ENCODE measurements at regions not wholly inside any gene's neighbourhood (a gene's known extent, or its start where the extent isn't known, plus 50 kb on each side); places are given as distances from the start of the nearest gene placed in this dataset.

DNA sequence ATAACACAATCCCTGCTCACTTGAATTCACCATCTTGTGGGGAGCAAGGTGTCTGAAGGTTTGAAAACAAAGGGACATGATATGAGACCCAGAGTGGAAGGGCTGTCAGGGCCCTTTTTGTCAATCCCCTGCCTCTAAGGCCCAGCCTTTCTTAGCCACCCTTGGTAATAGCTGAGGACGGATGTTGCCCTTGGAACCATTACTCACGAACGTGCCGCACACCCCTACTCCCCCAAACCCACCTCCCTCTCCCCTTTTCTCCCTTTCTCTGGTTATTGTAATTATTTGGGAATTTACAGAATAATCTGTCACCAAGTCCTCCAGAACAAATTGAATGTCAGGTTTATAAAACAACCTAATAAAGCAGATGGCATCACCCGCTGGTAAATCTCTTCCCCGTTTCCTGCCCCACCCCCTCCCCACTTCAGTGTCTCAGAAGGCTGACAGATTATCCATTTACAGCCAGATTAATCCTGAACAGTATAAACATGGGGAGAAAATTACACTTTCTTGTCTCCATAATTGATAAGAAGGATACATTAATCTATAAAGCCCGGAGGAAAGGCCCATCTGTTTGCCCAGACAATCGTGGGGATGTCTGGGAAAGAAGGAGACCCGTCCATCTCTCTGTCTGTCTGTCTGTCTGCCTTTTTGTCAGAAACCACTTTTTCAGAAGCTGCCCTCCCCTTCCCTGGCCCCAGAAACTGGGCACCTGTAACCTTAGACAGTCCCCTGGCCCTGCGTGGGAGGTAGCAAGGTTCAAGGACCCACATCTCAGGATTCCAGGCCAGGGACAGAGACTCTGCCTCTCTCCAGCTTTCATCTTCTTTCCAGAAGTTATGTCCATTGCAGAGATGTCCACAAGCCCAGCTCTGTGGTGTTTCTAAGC is 60.6 kb upstream of the CD34 start:
- no peak for FAIRE-seq

DNA sequence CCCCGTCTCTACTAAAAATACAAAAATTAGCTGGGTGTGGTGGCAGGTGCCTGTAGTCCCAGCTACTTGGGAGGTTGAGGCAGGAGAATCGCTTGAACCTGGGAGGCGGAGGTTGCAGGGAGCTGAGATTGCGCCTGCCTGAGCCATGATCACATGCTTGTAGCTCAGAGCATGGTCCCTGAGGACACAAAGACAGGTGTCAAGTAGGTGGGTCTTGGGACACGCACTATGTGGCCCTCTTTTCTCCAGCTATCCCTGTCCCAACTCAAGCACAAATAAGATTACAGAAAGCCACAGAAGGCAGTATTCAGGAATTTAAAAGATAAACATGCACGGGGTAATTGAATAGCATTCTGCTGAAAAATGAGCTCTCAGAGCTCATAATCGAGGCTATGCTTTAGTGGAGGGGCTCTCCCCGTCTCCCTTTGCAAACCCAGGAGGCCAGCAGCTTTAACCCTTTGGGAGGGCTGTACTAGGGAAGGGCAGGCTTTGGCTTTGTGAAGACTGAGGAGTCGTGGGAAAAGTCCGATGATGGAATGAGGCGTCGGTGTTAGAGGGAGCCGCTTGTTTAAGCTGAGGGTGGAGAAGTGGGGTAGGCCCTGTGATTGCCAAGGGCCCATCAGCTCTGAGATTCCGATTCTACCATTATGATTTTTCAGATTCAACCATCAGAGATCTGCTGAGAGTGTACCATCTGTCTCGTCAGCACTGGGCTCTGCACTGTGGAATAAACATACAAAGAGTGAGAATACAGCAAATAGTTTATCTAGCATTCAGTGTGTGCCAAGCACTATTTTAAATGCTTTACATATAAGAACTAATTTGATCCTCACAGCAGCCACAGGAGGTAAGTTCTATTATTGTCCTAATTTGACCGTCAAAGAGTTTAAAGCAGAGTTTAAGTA is 59.7 kb upstream of the CD34 start:
- FAIRE-seq = no peak
- DNase-seq (ENCODE audit: insufficient read length, low spot score) = no peak
- no peak for TF ChIP-seq POLR2A (IDR thresholded peaks at IDR 0.05; ENCODE audit: low read depth, low read length)

More for the DNA sequence above, 60.6 kb upstream of the CD34 start:
- no peak for DNase-seq (ENCODE audit: insufficient read length, low spot score)
- no peak for TF ChIP-seq POLR2A (IDR thresholded peaks at IDR 0.05; ENCODE audit: low read depth, low read length)

DNA sequence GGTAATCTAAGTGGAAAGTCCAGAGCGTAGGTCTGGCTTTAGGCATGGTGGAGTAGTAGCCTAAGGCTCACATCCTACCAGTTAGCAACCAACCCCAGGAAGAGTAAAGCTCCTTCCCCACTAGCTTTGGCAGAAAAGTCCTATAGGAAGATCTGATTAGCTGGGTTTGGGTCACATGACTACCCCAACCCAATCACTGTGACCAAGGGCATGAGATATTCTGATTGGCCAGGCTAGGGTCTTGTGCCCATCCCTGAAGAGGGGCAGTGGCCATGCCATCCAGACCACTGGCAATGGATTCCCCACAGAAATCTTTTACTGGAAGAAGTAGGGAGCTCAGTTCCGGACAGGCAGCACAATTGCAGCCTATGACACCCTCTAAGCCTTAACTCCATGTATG is 58.6 kb upstream of the CD34 start:
- DNase-seq (ENCODE audit: insufficient read length, low spot score) = no peak
- no peak for TF ChIP-seq POLR2A (IDR thresholded peaks at IDR 0.05; ENCODE audit: low read depth, low read length)
- no peak for FAIRE-seq

DNA sequence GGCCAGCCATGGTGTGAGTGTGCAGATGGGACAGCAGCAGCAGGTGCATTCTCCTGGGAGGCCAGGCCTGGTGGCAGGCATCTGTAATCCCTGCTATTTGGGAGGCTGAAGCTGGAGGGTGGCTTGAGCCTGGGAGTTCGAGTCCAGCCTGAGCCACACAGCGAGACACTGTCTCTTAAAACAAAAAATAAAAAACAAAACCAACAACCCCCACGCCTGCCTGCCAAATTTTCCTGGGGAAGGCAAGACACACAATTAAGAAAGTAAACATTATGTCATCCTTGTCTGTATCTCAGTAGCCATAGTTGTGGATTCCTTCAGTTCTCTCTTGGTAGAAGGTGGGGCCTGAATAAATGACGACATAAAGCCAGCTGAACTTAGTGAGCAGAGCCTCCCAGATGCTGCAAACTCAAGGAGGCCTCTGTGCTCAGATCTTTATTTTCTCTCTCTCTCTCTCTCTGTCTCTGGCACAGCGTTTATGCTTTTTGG is 57.6 kb upstream of the CD34 start:
- no peak for TF ChIP-seq POLR2A (IDR thresholded peaks at IDR 0.05; ENCODE audit: low read depth, low read length)
- FAIRE-seq (no peak), DNase-seq (ENCODE audit: insufficient read length, low spot score) (no peak)

DNA sequence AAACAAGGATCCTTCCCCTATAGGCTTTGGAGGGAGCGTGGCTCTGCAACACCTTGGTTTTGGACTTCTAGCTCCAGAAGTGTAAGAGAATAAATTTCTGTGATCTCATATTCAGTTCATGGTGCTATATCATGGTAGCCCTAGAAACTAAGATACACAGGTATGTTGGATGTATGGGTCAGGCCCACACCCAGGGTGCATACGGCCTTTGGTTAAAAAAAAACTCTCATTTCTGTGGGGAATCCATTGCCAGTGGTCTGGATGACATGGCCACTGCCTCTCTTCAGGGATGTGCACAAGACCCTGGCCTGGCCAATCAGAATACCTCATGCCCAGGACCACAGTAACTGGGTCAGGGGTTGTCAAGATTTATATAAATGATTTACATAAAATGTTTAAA is 56.8 kb upstream of the CD34 start:
- FAIRE-seq (no peak), DNase-seq (ENCODE audit: insufficient read length, low spot score) (no peak)
- no peak for TF ChIP-seq POLR2A (IDR thresholded peaks at IDR 0.05; ENCODE audit: low read depth, low read length)

DNA sequence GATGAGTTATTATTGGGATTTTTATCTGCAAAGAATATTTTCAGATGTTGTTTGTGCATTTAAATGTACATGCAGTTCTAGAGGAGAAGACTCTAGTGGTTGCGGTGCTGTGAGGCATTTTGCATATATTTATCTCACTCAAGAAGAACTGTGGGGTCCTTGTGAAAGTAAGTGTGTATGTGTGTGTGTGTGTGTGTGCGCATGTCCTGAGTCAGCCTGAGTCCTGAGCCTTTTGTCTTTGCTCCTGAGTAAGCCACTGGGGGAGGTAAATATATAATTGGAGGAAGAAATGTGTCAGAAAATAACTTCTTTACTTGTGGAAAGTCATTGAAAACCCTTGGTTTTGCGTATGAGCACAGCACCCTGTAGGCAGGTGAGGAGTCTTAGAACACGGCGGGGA is 55.6 kb upstream of the CD34 start:
- TF ChIP-seq POLR2A (IDR thresholded peaks at IDR 0.05; ENCODE audit: low read depth, low read length) = no peak
- FAIRE-seq (no peak), DNase-seq (ENCODE audit: insufficient read length, low spot score) (no peak)

DNA sequence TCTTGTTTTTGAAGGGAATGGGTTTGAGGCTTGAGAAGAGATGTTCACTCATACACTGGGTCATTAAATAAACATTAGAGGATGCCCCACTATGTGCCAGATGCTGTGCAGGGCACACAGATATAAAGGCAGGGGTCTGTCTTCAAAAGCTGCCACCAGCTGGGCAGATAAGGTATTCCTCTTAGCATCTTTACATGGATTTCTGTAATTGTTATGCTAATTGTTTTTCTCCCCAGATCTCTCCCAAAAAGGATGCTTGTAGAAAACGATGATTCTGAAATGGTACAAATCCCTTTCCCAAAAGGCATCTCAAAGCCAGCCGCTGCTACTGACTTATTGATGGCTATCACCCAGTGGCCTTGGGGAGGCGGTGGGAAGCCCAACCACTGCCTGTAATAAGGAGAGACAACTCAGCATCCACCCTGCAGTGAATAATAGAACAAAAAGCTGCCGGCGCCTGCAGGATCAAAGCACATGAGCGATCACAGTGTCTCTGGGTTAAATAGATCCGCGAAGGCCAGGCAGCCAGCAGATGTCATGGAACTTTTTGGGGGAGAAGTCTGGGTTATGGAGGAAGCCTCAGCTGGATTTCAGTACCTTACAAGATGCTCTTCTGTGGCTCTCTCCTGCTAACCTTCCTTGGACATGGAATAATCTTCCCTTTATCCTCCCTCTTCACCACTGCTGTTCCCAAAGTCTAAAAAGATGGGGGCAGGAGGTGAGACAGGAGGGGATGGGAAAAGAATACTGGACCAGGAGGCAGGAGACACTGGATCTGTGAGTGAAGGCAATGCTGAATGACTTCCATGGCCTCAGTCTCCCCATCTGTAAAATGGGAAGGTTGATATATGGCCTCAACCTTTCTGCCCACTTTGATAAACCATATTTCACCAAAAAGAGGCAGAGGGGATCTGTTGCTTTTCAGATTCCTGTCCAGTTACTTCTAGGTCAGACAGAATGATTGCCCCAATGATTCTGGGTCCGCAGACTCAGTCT is 54.8 kb upstream of the CD34 start:
- DNase-seq (ENCODE audit: insufficient read length, low spot score) = no peak
- FAIRE-seq = no peak
- no peak for TF ChIP-seq POLR2A (IDR thresholded peaks at IDR 0.05; ENCODE audit: low read depth, low read length)

DNA sequence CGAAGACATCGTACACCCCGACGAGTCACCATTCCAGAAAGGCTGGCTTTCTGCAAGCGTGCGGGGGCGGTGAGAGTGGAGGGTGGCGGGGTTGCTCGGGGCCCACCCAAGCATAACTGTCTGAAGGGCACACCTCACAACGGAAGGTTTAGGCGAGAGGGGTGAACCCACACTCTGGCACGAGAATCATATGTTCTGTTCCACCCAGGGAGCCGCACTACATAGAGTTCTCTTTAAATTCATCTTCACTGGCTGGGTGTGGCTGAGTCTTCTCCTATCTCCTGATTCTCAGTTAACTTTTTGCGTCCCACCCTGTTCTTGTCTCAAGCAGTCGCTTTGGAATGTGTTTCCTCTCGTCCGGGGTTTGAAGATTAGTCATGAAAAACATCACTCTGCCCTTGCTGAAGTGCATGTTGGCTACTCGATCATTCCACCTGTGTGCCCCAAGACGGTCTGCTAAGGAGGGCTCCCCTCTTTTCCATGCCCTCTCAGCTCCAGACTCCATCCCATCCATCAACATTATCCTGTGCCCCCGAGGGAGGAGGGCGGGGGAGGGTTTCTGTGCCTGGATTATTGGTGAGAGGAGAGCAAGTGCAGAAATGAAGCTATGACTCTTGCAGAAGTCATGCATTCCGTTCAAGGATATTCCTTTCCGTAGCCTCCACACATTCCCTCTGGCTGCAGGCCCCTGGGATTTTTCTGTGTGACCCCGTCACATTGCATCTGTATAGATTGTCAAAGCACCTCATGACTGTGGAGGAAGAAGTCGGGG is 53.5 kb upstream of the CD34 start:
- DNase-seq (ENCODE audit: insufficient read length, low spot score) (no peak), FAIRE-seq (no peak)
- no peak for TF ChIP-seq POLR2A (IDR thresholded peaks at IDR 0.05; ENCODE audit: low read depth, low read length)

DNA sequence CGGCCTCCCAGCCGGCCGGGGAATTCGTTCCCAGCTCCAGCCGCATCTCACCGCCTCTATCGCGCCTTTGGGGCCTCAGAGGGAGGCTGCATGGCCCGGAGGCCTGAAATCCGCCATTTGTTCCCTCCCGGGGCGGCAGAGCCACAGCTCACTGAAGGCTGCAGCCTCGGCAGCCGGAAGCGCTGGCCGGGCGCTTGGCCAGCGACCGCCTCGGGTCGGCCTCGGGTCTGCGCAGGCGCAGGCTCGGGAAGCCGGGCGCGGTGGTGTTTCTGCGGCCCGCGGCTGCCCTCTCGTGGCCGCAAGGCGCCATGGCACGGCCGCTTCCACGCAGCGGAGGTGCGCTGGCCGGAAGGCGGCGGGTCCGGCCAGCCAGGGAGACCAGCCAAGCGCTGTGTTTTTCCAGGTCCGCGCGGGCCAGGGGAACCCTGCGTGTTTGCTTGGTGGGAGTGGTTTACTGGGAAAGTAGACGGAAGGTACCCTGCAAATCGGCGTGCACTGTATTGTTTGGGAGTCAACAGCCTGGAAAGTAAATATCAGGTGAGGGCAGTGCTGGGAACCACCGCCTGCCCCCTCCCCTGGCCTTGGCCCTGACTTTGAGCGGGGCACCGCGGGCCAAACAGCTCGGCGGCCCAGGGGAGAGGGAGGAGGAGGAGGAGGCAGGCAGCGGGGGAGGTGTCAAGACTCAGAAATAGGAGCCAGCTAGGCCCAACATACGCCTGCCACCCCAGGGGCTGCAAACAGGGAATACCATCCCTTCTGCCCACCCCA is 52.7 kb upstream of the CD34 start:
- FAIRE-seq = no peak

DNA sequence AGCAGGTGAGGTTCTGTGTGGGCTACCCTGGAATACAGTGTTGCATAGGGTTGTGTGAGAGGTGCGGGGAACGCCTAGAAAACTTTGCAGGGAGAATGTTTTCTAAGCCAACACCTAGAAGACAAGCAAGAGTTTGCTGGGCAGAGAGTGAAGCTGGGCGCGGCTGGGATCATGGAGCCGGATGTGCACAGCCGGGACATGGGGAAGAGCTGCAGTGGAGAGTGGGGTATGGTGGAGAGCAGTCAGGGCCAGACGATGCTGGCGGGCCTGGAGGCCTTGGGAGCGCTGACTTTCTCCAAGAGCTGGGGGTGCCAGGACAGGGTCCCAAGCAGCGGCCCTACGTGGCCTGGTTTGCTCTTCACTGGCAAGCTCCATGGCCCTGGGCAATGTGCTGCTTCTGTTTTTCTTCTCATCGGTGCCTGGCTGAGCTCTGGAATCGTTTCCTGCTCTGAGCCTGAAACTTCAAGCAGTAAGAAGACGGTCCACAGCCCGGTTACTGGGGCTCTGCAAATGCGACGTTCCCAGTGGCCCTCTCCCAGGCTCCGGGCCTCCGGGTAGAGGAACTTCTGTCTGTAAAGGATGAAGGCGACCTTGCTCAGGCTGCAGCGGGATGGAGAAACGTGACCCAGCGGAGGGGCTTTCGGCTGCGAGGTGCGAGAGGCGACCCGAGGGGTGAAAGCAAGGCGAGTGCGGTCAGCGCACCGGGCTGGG is 51.9 kb upstream of the CD34 start:
- no peak for TF ChIP-seq POLR2A (IDR thresholded peaks at IDR 0.05; ENCODE audit: low read depth, low read length)
- DNase-seq (ENCODE audit: insufficient read length, low spot score) = no peak
- no peak for FAIRE-seq

More for the DNA sequence above, 52.7 kb upstream of the CD34 start:
- TF ChIP-seq POLR2A (IDR thresholded peaks at IDR 0.05; ENCODE audit: low read depth, low read length) = peak; percentile 79
- DNase-seq (ENCODE audit: insufficient read length, low spot score) = peak; percentile 98

Data from H54 (cell line).